Muscle layer of colon (tissue), 2 donors: ENCODE measurements at regions not wholly inside any gene's neighbourhood (a gene's known extent, or its start where the extent isn't known, plus 50 kb on each side); places are given as distances from the start of the nearest gene placed in this dataset.

Experiments
- H3K27ac ChIP-seq: one replicate; pipeline ENCODE4 v1.7.0; 2013; ENCODE audit warnings: low read depth, mild to moderate bottlenecking, low read length, moderate library complexity
- H3K27me3 ChIP-seq, 2 donors: one replicate each; pipeline ENCODE4 v1.7.0; 2013; ENCODE audit warnings: low read length in 2 of 2, mild to moderate bottlenecking in 2 of 2; ENCODE audit not compliant: insufficient read depth in 2 of 2, control insufficient read depth in 1 of 2
- H3K36me3 ChIP-seq: one replicate; pipeline ENCODE4 v1.7.0; 2013; ENCODE audit warnings: mild to moderate bottlenecking, low read length; ENCODE audit not compliant: insufficient read depth
- H3K4me1 ChIP-seq: one replicate; pipeline ENCODE4 v1.7.0; 2013; ENCODE audit warnings: mild to moderate bottlenecking, low read length; ENCODE audit not compliant: insufficient read depth
- H3K4me3 ChIP-seq, 2 donors: one replicate each; pipeline ENCODE4 v1.7.0; 2013; ENCODE audit warnings: low read length in 2 of 2, low read depth in 1 of 2, mild to moderate bottlenecking in 1 of 2, moderate library complexity in 1 of 2
- H3K9ac ChIP-seq: one replicate; pipeline ENCODE4 v1.7.0; 2013; ENCODE audit warnings: low read length
- H3K9me3 ChIP-seq: one replicate; pipeline ENCODE4 v1.7.0; 2013; ENCODE audit warnings: mild to moderate bottlenecking, low read length
- donor health status: abdominal sarcoma.
- donor health status: Adenocarcinoma of cecum.

- H3K36me3 ChIP-seq, result no peaks in the 10 kb centered on the region
- peaks cover under 1% of the 10 kb centered on the region for H3K4me1 ChIP-seq
- no peaks in the 10 kb centered on the region for H3K9me3 ChIP-seq
- H3K27ac ChIP-seq, result no peak overlapping the region
- no peak overlapping the region for H3K4me3 ChIP-seq
- H3K9ac ChIP-seq, result no peak overlapping the region
- no peaks in the 10 kb centered on the region for H3K27me3 ChIP-seq
These were observed 86.9 kb upstream of the MTPN start for GRCh38 chr7:136064081-136064480.

GRCh38 chr7:136063326-136063666 is 86.1 kb upstream of the MTPN start:
- no peak overlapping the region for H3K4me3 ChIP-seq
- no peaks in the 10 kb centered on the region for H3K36me3 ChIP-seq

GRCh38 chr7:136062625-136063325 is 85.6 kb upstream of the MTPN start:
- Histone ChIP-seq H3K36me3 (no peaks in the 10 kb centered on the region), H3K9ac (no peak overlapping the region), H3K27me3 (no peaks in the 10 kb centered on the region), H3K9me3 (no peaks in the 10 kb centered on the region), H3K4me3 (no peak overlapping the region), H3K4me1 (peaks cover 13% of the 10 kb centered on the region), H3K27ac (no peak overlapping the region)

More at GRCh38 chr7:136063326-136063666, 86.1 kb upstream of the MTPN start:
- Histone ChIP-seq H3K27me3 (no peaks in the 10 kb centered on the region), H3K27ac (no peak overlapping the region), H3K4me1 (peaks cover 9% of the 10 kb centered on the region), H3K9ac (no peak overlapping the region), H3K9me3 (no peaks in the 10 kb centered on the region)

GRCh38 chr7:136061433-136061832 is 84.3 kb upstream of the MTPN start:
- H3K27me3 ChIP-seq, result no peaks in the 10 kb centered on the region
- H3K4me3 ChIP-seq, result no peak overlapping the region
- H3K9me3 ChIP-seq, result no peaks in the 10 kb centered on the region
- peaks cover 13% of the 10 kb centered on the region for H3K4me1 ChIP-seq
- no peaks in the 10 kb centered on the region for H3K36me3 ChIP-seq
- no peak overlapping the region for H3K27ac ChIP-seq
- H3K9ac ChIP-seq, result no peak overlapping the region

GRCh38 chr7:136058546-136058945 is 81.4 kb upstream of the MTPN start:
- no peaks in the 10 kb centered on the region for H3K36me3 ChIP-seq
- H3K9me3 ChIP-seq, result no peaks in the 10 kb centered on the region
- peaks cover 13% of the 10 kb centered on the region for H3K4me1 ChIP-seq
- no peak overlapping the region for H3K27ac ChIP-seq
- H3K27me3 ChIP-seq, result no peaks in the 10 kb centered on the region
- H3K4me3 ChIP-seq, result no peak overlapping the region
- H3K9ac ChIP-seq, result no peak overlapping the region

- no peaks in the 10 kb centered on the region for H3K27me3 ChIP-seq
- H3K27ac ChIP-seq, result no peak overlapping the region
- H3K36me3 ChIP-seq, result no peaks in the 10 kb centered on the region
- H3K9ac ChIP-seq, result no peak overlapping the region
- no peak overlapping the region for H3K4me3 ChIP-seq
- H3K9me3 ChIP-seq, result no peaks in the 10 kb centered on the region
- peaks cover 16% of the 10 kb centered on the region for H3K4me1 ChIP-seq
These were observed 80.3 kb upstream of the MTPN start for GRCh38 chr7:136057509-136057908.

- Histone ChIP-seq H3K9me3 (no peaks in the 10 kb centered on the region), H3K36me3 (no peaks in the 10 kb centered on the region), H3K4me3 (no peak overlapping the region), H3K9ac (no peak overlapping the region), H3K4me1 (peaks cover 18% of the 10 kb centered on the region), H3K27ac (no peak overlapping the region), H3K27me3 (no peaks in the 10 kb centered on the region)
These were observed 79.6 kb upstream of the MTPN start for GRCh38 chr7:136056651-136057231.

GRCh38 chr7:136055266-136055665 is 78.1 kb upstream of the MTPN start:
- Histone ChIP-seq H3K9ac (no peak overlapping the region), H3K27me3 (no peaks in the 10 kb centered on the region), H3K27ac (no peak overlapping the region), H3K4me1 (peaks cover 18% of the 10 kb centered on the region), H3K4me3 (no peak overlapping the region), H3K36me3 (no peaks in the 10 kb centered on the region), H3K9me3 (no peaks in the 10 kb centered on the region)

- peaks cover 16% of the 10 kb centered on the region for H3K4me1 ChIP-seq
- no peaks in the 10 kb centered on the region for H3K27me3 ChIP-seq
- H3K36me3 ChIP-seq, result no peaks in the 10 kb centered on the region
- H3K9me3 ChIP-seq, result no peaks in the 10 kb centered on the region
- H3K27ac ChIP-seq, result no peak overlapping the region
- no peak overlapping the region for H3K9ac ChIP-seq
- H3K4me3 ChIP-seq, result no peak overlapping the region
These were observed 76.7 kb upstream of the MTPN start for GRCh38 chr7:136053689-136054485.

- Histone ChIP-seq H3K27ac (no peak overlapping the region), H3K4me3 (no peak overlapping the region), H3K9ac (no peak overlapping the region), H3K27me3 (no peaks in the 10 kb centered on the region), H3K9me3 (no peaks in the 10 kb centered on the region), H3K36me3 (no peaks in the 10 kb centered on the region), H3K4me1 (peaks cover 6% of the 10 kb centered on the region)
These were observed 74.2 kb upstream of the MTPN start for GRCh38 chr7:136051203-136051928.

GRCh38 chr7:136050462-136050847 is 73.3 kb upstream of the MTPN start:
- no peaks in the 10 kb centered on the region for H3K9me3 ChIP-seq
- H3K27me3 ChIP-seq, result no peaks in the 10 kb centered on the region
- no peak overlapping the region for H3K9ac ChIP-seq
- H3K4me1 ChIP-seq, result peaks cover 6% of the 10 kb centered on the region
- no peaks in the 10 kb centered on the region for H3K36me3 ChIP-seq
- H3K27ac ChIP-seq, result no peak overlapping the region
- no peak overlapping the region for H3K4me3 ChIP-seq
